Nephron progenitor cell (in vitro differentiated cells): ENCODE measurements at regions not wholly inside any gene's neighbourhood (a gene's known extent, or its start where the extent isn't known, plus 50 kb on each side); places are given as distances from the start of the nearest gene placed in this dataset.

ENCODE experiments used
- DNase-seq: peaks from one replicate; pipeline ENCODE4 v3.0.0; 2021
- H3K27ac Mint-ChIP-seq: 2 replicates; pipeline ENCODE4 v1.8.0; 2021; ENCODE audit warnings: mild to moderate bottlenecking, moderate library complexity, mixed read lengths
- H3K27me3 Mint-ChIP-seq: 2 replicates; pipeline ENCODE4 v1.8.0; 2021; ENCODE audit warnings: mild to moderate bottlenecking, low read depth, mixed read lengths; ENCODE audit not compliant: poor library complexity
- H3K36me3 Mint-ChIP-seq: 2 replicates; pipeline ENCODE4 v1.8.0; 2021; ENCODE audit warnings: low read depth, mixed read lengths
- H3K4me1 Mint-ChIP-seq: 2 replicates; pipeline ENCODE4 v1.8.0; 2021; ENCODE audit warnings: mixed read lengths
- H3K4me3 Mint-ChIP-seq: 2 replicates; pipeline ENCODE4 v1.8.0; 2021; ENCODE audit warnings: mild to moderate bottlenecking, moderate library complexity, mixed read lengths
- H3K9me3 Mint-ChIP-seq: 2 replicates; pipeline ENCODE4 v1.8.0; 2021; ENCODE audit warnings: mild to moderate bottlenecking, moderate library complexity, mixed read lengths
- CTCF ChIP-seq: fragments of 200-600 bp; sonication (generic); IDR thresholded peaks from 2 replicates; pipeline ENCODE4 v1.5.0; 2021; ENCODE audit warnings: antibody characterized with exemption

DNA sequence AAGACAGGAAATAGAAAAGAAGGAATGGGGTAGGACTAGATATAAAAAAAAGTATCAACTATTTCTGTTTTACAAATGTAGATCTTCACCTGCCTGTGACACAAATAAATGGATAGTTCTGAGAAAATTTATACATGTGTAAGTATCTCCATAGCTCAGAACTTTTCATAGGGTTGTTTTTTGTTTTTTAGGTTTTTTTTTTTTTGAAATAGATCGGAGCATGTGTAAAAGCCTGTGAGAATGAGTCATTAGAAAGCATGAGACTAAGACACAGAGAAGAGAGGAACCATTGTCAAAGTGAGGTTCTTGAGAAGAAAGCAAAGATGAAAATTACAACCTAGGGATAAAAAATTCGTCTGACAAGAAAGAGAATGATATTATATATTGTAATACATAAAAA, 481.6 kb downstream of the PABPC4L start:
- TF ChIP-seq CTCF, result no peak
- Mint-ChIP-seq H3K27ac (no peak overlapping the region), H3K4me1 (no peaks in the 10 kb centered on the region), H3K36me3 (no peaks in the 10 kb centered on the region), H3K4me3 (no peak overlapping the region), H3K9me3 (no peaks in the 10 kb centered on the region), H3K27me3 (no peaks in the 10 kb centered on the region)
- DNase-seq, result no peak

GRCh38 chr4:133719098-133719497, 482.5 kb downstream of the PABPC4L start:
- Mint-ChIP-seq H3K4me3 (no peak overlapping the region), H3K27ac (no peak overlapping the region), H3K9me3 (no peaks in the 10 kb centered on the region), H3K36me3 (no peaks in the 10 kb centered on the region), H3K4me1 (no peaks in the 10 kb centered on the region), H3K27me3 (no peaks in the 10 kb centered on the region)
- TF ChIP-seq CTCF, result no peak
- no peak for DNase-seq

- H3K9me3 Mint-ChIP-seq, result no peaks in the 10 kb centered on the region
- H3K4me1 Mint-ChIP-seq, result no peaks in the 10 kb centered on the region
- H3K4me3 Mint-ChIP-seq, result no peak overlapping the region
- DNase-seq, result no peak
- peaks cover 1% of the 10 kb centered on the region for H3K27me3 Mint-ChIP-seq
- H3K36me3 Mint-ChIP-seq, result no peaks in the 10 kb centered on the region
- no peak for TF ChIP-seq CTCF
- no peak overlapping the region for H3K27ac Mint-ChIP-seq
Observed at GRCh38 chr4:133714211-133714610, 487.4 kb downstream of the PABPC4L start.

DNA sequence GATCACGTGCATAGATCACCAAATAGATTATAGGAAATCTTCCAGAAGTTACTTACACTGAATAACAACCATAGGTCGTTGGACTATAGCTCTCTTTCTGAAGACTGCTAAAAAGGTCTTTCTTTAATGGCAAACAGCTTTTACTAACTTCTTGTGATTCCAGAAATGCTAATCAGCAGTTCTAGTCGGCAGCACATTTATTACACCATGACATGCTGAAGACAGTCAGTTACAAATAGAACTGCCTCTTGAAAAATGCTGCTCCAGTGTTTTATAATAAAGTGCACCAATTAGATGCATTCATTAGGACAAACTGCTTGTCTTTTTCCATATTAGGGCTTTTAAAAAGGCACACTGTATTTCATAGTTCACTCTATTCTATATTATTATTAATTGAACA, 488.2 kb downstream of the PABPC4L start:
- no peak for TF ChIP-seq CTCF
- Mint-ChIP-seq H3K9me3 (no peaks in the 10 kb centered on the region), H3K4me1 (no peaks in the 10 kb centered on the region)

GRCh38 chr4:133711817-133712216, 489.8 kb downstream of the PABPC4L start:
- Mint-ChIP-seq H3K4me1 (no peaks in the 10 kb centered on the region), H3K36me3 (no peaks in the 10 kb centered on the region), H3K9me3 (no peaks in the 10 kb centered on the region), H3K4me3 (no peak overlapping the region), H3K27ac (no peak overlapping the region), H3K27me3 (peaks cover 3% of the 10 kb centered on the region)
- no peak for TF ChIP-seq CTCF
- no peak for DNase-seq

More for the DNA sequence above, 488.2 kb downstream of the PABPC4L start:
- DNase-seq, result no peak
- Mint-ChIP-seq H3K27ac (no peak overlapping the region), H3K36me3 (no peaks in the 10 kb centered on the region), H3K4me3 (no peak overlapping the region), H3K27me3 (peaks cover 3% of the 10 kb centered on the region)

DNA sequence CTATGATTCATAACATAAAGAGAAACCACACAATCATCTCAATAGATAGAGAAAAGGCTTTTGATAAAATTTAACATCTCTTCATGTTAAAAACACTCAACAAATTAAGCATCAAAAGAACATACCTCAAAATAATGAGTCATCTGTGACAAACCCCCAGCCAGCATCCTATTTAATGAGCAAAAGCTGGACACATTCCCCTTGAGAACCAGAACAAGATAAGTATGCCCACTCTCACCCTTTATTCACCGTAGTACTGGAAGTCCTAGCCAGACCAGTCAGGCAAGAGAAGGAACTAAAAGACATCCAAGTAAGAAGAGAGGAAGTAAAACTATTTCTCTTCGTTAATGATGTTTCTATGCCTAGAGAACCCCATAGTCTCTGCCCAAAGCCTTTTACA, 507.2 kb downstream of the PABPC4L start:
- H3K36me3 Mint-ChIP-seq, result no peaks in the 10 kb centered on the region
- no peak overlapping the region for H3K27ac Mint-ChIP-seq
- no peak for DNase-seq
- peaks cover 7% of the 10 kb centered on the region for H3K9me3 Mint-ChIP-seq
- H3K27me3 Mint-ChIP-seq, result peaks cover 3% of the 10 kb centered on the region
- no peak overlapping the region for H3K4me3 Mint-ChIP-seq
- TF ChIP-seq CTCF, result no peak
- no peaks in the 10 kb centered on the region for H3K4me1 Mint-ChIP-seq
